ENCODE measurements at regions not wholly inside any gene's neighbourhood (a gene's known extent, or its start where the extent isn't known, plus 50 kb on each side); places are given as distances from the start of the nearest gene placed in this dataset.
A peak's percentile ranks its signal among the peaks of the same experiment; 100 is the strongest.

- Mint-ChIP-seq H3K9me3 (no peaks in the 10 kb centered on the region), H3K27me3 (ENCODE audit: insufficient read depth, low read depth) (peaks cover 4% of the 10 kb centered on the region), H3K4me3 (no peak overlapping the region), H3K27ac (no peak overlapping the region), H3K4me1 (peaks cover 36% of the 10 kb centered on the region), H3K36me3 (no peaks in the 10 kb centered on the region)
- H3K4me3 ChIP-seq, result no peak overlapping the region
- no peaks in the 10 kb centered on the region for H3K9me3 ChIP-seq (ENCODE audit: low read depth)
- no peak overlapping the region for H2AFZ ChIP-seq (replicated peaks)
- H3K36me3 ChIP-seq, result no peaks in the 10 kb centered on the region
- TF ChIP-seq CTCF (IDR thresholded peaks at IDR 0.05) (no peak), EZH2 (IDR thresholded peaks at IDR 0.05) (no peak), EZH2phosphoT487 (IDR thresholded peaks at IDR 0.05) (no peak)
- peaks cover 9% of the 10 kb centered on the region for H3K4me1 ChIP-seq
- H4K20me1 ChIP-seq (ENCODE audit: low read depth), result no peaks in the 10 kb centered on the region
- H3K27me3 ChIP-seq, result no peaks in the 10 kb centered on the region
- H3K9ac ChIP-seq, result no peak overlapping the region
- no peak overlapping the region for H3K27ac ChIP-seq
- no peak for DNase-seq (ENCODE audit: low spot score)
- H3K79me2 ChIP-seq (ENCODE audit: low read depth), result no peaks in the 10 kb centered on the region
- H3F3A ChIP-seq (ENCODE audit: low read depth), result peaks cover 3% of the 10 kb centered on the region
- H3K4me2 ChIP-seq, result no peak overlapping the region
Observed at GRCh38 chr12:108048686-108049085, 80.4 kb upstream of the WSCD2 start.

- Histone ChIP-seq H3K79me2 (ENCODE audit: low read depth) (no peaks in the 10 kb centered on the region), H3K4me2 (no peak overlapping the region), H3K36me3 (no peaks in the 10 kb centered on the region), H3K4me1 (peaks cover 17% of the 10 kb centered on the region), H2AFZ (replicated peaks) (peak overlapping the region; percentile 55), H3F3A (ENCODE audit: low read depth) (peaks cover 18% of the 10 kb centered on the region), H3K27me3 (no peaks in the 10 kb centered on the region), H3K9ac (no peak overlapping the region), H3K4me3 (no peak overlapping the region), H4K20me1 (ENCODE audit: low read depth) (no peaks in the 10 kb centered on the region), H3K27ac (no peak overlapping the region), H3K9me3 (ENCODE audit: low read depth) (no peaks in the 10 kb centered on the region)
- no peaks in the 10 kb centered on the region for H3K9me3 Mint-ChIP-seq
- H3K27me3 Mint-ChIP-seq (ENCODE audit: insufficient read depth, low read depth), result peaks cover 8% of the 10 kb centered on the region
- H3K36me3 Mint-ChIP-seq, result no peaks in the 10 kb centered on the region
- no peak for DNase-seq (ENCODE audit: low spot score)
- H3K4me1 Mint-ChIP-seq, result peaks cover 42% of the 10 kb centered on the region
- no peak for TF ChIP-seq EZH2 (IDR thresholded peaks at IDR 0.05)
- TF ChIP-seq CTCF (IDR thresholded peaks at IDR 0.05), result no peak
- TF ChIP-seq EZH2phosphoT487 (IDR thresholded peaks at IDR 0.05), result no peak
- no peak overlapping the region for H3K27ac Mint-ChIP-seq
- no peak overlapping the region for H3K4me3 Mint-ChIP-seq
Observed at GRCh38 chr12:108050696-108051095, 78.4 kb upstream of the WSCD2 start.

DNA sequence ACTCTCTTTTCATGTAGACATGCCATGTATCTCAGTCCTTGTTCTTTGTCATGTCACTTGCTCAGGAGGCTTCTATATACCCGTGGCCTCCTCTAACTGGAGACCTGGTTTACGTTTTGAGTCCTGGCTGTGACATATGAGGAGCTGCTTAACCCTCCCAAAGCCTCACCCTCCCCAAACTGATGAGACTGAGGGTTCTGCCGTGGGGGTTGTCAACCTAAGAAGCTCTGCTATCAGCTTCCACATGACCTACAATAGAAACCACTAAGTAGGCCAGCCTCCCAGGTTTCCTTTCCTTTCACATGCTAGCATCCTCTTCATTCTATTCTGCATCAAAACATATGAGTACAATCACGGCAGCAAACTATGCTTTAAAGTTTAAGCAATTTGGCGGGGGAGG is 76.8 kb upstream of the WSCD2 start:
- Histone ChIP-seq H3K4me3 (no peak overlapping the region), H3K4me1 (peaks cover 30% of the 10 kb centered on the region), H4K20me1 (ENCODE audit: low read depth) (no peaks in the 10 kb centered on the region), H3K27ac (no peak overlapping the region), H3K27me3 (no peaks in the 10 kb centered on the region), H3K79me2 (ENCODE audit: low read depth) (no peaks in the 10 kb centered on the region), H3K9me3 (ENCODE audit: low read depth) (no peaks in the 10 kb centered on the region), H3K36me3 (no peaks in the 10 kb centered on the region), H3K9ac (no peak overlapping the region), H3K4me2 (no peak overlapping the region), H3F3A (ENCODE audit: low read depth) (peaks cover 27% of the 10 kb centered on the region), H2AFZ (replicated peaks) (no peak overlapping the region)
- no peak for TF ChIP-seq CTCF (IDR thresholded peaks at IDR 0.05)
- no peak for TF ChIP-seq EZH2phosphoT487 (IDR thresholded peaks at IDR 0.05)
- TF ChIP-seq EZH2 (IDR thresholded peaks at IDR 0.05), result no peak
- Mint-ChIP-seq H3K27ac (no peak overlapping the region), H3K4me1 (peaks cover 39% of the 10 kb centered on the region), H3K27me3 (ENCODE audit: insufficient read depth, low read depth) (peaks cover 7% of the 10 kb centered on the region), H3K9me3 (no peaks in the 10 kb centered on the region), H3K4me3 (no peak overlapping the region), H3K36me3 (no peaks in the 10 kb centered on the region)
- DNase-seq (ENCODE audit: low spot score), result no peak
